Natural killer cell (primary cell): ENCODE measurements at regions not wholly inside any gene's neighbourhood (a gene's known extent, or its start where the extent isn't known, plus 50 kb on each side); places are given as distances from the start of the nearest gene placed in this dataset.

Experiments
- ATAC-seq, 3 donors: fragments of 150-1000 bp in 2 of 3; fragments of 200-7000 bp in 1 of 3; cut with Tn5 transposase; 1 replicate in 1 of 3; 2 replicates in 2 of 3; pipeline ENCODE4 v1.10.0; 2021; ENCODE audit warnings: mild to moderate bottlenecking in 2 of 3, moderate library complexity in 2 of 3
- DNase-seq, 2 donors: peaks; one replicate each; pipeline versions ENCODE4 v3.0.0 to v3.0.0-alpha.2; 2013 to 2021; ENCODE audit warnings: mixed read lengths in 1 of 2
- H3K27ac ChIP-seq: one replicate; pipeline ENCODE4 v1.5.1; 2013; ENCODE audit warnings: mild to moderate bottlenecking, low read length
- H3K27me3 ChIP-seq: one replicate; pipeline ENCODE4 v1.6.1; 2013; ENCODE audit warnings: low read length; ENCODE audit not compliant: control insufficient read depth, insufficient read depth
- H3K36me3 ChIP-seq: one replicate; pipeline ENCODE4 v1.6.1; 2013; ENCODE audit warnings: low read length; ENCODE audit not compliant: control insufficient read depth, insufficient read depth
- H3K4me1 ChIP-seq: one replicate; pipeline ENCODE4 v1.6.1; 2013; ENCODE audit warnings: low read length; ENCODE audit not compliant: control insufficient read depth, insufficient read depth
- H3K4me3 ChIP-seq: one replicate; pipeline ENCODE4 v1.5.1; 2013; ENCODE audit warnings: low read length
- H3K9me3 ChIP-seq: one replicate; pipeline ENCODE4 v1.6.1; 2013; ENCODE audit warnings: low read length; ENCODE audit not compliant: control insufficient read depth, insufficient read depth
- H3K27ac Mint-ChIP-seq, 2 donors: one replicate each; pipeline ENCODE4 v1.8.0; 2022; ENCODE audit warnings: mild to moderate bottlenecking in 2 of 2, mixed read lengths in 2 of 2, moderate library complexity in 1 of 2
- H3K27me3 Mint-ChIP-seq, 2 donors: one replicate each; pipeline ENCODE4 v1.8.0; 2022; ENCODE audit warnings: low read depth in 2 of 2, mixed read lengths in 2 of 2
- H3K36me3 Mint-ChIP-seq: one replicate; pipeline ENCODE4 v1.8.0; 2022; ENCODE audit warnings: mixed read lengths
- H3K4me1 Mint-ChIP-seq, 2 donors: one replicate each; pipeline ENCODE4 v1.8.0; 2022; ENCODE audit warnings: mixed read lengths in 2 of 2
- H3K4me3 Mint-ChIP-seq: one replicate; pipeline ENCODE4 v1.8.0; 2022; ENCODE audit warnings: mild to moderate bottlenecking, moderate library complexity, mixed read lengths
- H3K9me3 Mint-ChIP-seq, 2 donors: one replicate each; pipeline ENCODE4 v1.8.0; 2022; ENCODE audit warnings: mixed read lengths in 2 of 2
- CTCF ChIP-seq: fragments of 200-600 bp; IDR thresholded peaks from one replicate; pipeline ENCODE4 v1.8.0; 2022; ENCODE audit warnings: antibody characterized with exemption
- WGBS: methylation state at CpG from one replicate; pipeline ENCODE4 v1.1.7; 2013; ENCODE audit warnings: missing lambda C conversion rate; ENCODE audit not compliant: insufficient coverage; 5-methylcytosine and 5-hydroxymethylcytosine counted together
- intact Hi-C: fragments of 100-400 bp; cut with micrococcal nuclease; formaldehyde crosslinking; loops from one replicate; pipeline ENCODE4 v1.14.2; 2022

- no peaks in the 10 kb centered on the region for H3K27me3 Mint-ChIP-seq
- no peaks in the 10 kb centered on the region for H3K4me1 Mint-ChIP-seq
- Histone ChIP-seq H3K36me3 (no peaks in the 10 kb centered on the region), H3K27me3 (no peaks in the 10 kb centered on the region), H3K4me3 (no peak overlapping the region), H3K27ac (no peak overlapping the region), H3K4me1 (no peaks in the 10 kb centered on the region), H3K9me3 (no peaks in the 10 kb centered on the region)
- WGBS: 75% methylated on average over 2 of the region's 2 CpGs
- DNase-seq (no peak), ATAC-seq (no peak)
- intact Hi-C loops: no loop called here
- no peaks in the 10 kb centered on the region for H3K36me3 Mint-ChIP-seq
- H3K4me3 Mint-ChIP-seq: no peak overlapping the region
- no peak for TF ChIP-seq CTCF
- H3K27ac Mint-ChIP-seq: no peak overlapping the region
- H3K9me3 Mint-ChIP-seq: peaks cover 0 to 5% of the 10 kb centered on the region in 2 donors
Measured at GRCh38 chr6:63436356-63436755, 116.6 kb upstream of the LGSN start.

GRCh38 chr6:63437058-63437457 lies 117.3 kb upstream of the LGSN start:
- H3K36me3 Mint-ChIP-seq: no peaks in the 10 kb centered on the region
- H3K4me3 ChIP-seq: no peak overlapping the region
- no peak overlapping the region for H3K4me3 Mint-ChIP-seq
- no peak for TF ChIP-seq CTCF
- no peak for ATAC-seq
- intact Hi-C loops: no loop called here
- peaks cover 0 to 5% of the 10 kb centered on the region in 2 donors for H3K9me3 Mint-ChIP-seq
- H3K4me1 ChIP-seq: no peaks in the 10 kb centered on the region
- H3K4me1 Mint-ChIP-seq: no peaks in the 10 kb centered on the region
- H3K27me3 ChIP-seq: no peaks in the 10 kb centered on the region
- H3K9me3 ChIP-seq: no peaks in the 10 kb centered on the region
- no peaks in the 10 kb centered on the region for H3K36me3 ChIP-seq
- 90% methylated on average over 2 of the region's 3 CpGs for WGBS
- no peaks in the 10 kb centered on the region for H3K27me3 Mint-ChIP-seq
- H3K27ac ChIP-seq: no peak overlapping the region
- no peak overlapping the region for H3K27ac Mint-ChIP-seq
- DNase-seq: no peak

GRCh38 chr6:63440057-63440456 lies 120.3 kb upstream of the LGSN start:
- intact Hi-C loops: no loop called here
- no peak for TF ChIP-seq CTCF
- Histone ChIP-seq H3K27ac (no peak overlapping the region), H3K4me3 (no peak overlapping the region), H3K4me1 (no peaks in the 10 kb centered on the region), H3K9me3 (no peaks in the 10 kb centered on the region), H3K27me3 (no peaks in the 10 kb centered on the region), H3K36me3 (no peaks in the 10 kb centered on the region)
- ATAC-seq (no peak), DNase-seq (no peak)
- Mint-ChIP-seq H3K4me1 (no peaks in the 10 kb centered on the region), H3K27ac (no peak overlapping the region), H3K9me3 (peaks cover 0 to 5% of the 10 kb centered on the region in 2 donors), H3K36me3 (no peaks in the 10 kb centered on the region), H3K27me3 (no peaks in the 10 kb centered on the region), H3K4me3 (no peak overlapping the region)
- WGBS: 17% methylated on average over 7 of the region's 7 CpGs

- H3K4me1 ChIP-seq: no peaks in the 10 kb centered on the region
- Mint-ChIP-seq H3K4me3 (no peak overlapping the region), H3K27ac (no peak overlapping the region), H3K36me3 (no peaks in the 10 kb centered on the region), H3K27me3 (no peaks in the 10 kb centered on the region), H3K4me1 (no peaks in the 10 kb centered on the region), H3K9me3 (peaks cover 0 to 5% of the 10 kb centered on the region in 2 donors)
- DNase-seq: no peak
- no peak overlapping the region for H3K4me3 ChIP-seq
- H3K27me3 ChIP-seq: no peaks in the 10 kb centered on the region
- no peaks in the 10 kb centered on the region for H3K36me3 ChIP-seq
- no peak for ATAC-seq
- WGBS: 95% methylated on average over 13 of the region's 16 CpGs
- H3K27ac ChIP-seq: no peak overlapping the region
- TF ChIP-seq CTCF: no peak
- no peaks in the 10 kb centered on the region for H3K9me3 ChIP-seq
- intact Hi-C loops: no loop called here
Measured at GRCh38 chr6:63440594-63440993, 120.8 kb upstream of the LGSN start.
